ENCODE measurements at regions not wholly inside any gene's neighbourhood (a gene's known extent, or its start where the extent isn't known, plus 50 kb on each side); places are given as distances from the start of the nearest gene placed in this dataset.

DNA sequence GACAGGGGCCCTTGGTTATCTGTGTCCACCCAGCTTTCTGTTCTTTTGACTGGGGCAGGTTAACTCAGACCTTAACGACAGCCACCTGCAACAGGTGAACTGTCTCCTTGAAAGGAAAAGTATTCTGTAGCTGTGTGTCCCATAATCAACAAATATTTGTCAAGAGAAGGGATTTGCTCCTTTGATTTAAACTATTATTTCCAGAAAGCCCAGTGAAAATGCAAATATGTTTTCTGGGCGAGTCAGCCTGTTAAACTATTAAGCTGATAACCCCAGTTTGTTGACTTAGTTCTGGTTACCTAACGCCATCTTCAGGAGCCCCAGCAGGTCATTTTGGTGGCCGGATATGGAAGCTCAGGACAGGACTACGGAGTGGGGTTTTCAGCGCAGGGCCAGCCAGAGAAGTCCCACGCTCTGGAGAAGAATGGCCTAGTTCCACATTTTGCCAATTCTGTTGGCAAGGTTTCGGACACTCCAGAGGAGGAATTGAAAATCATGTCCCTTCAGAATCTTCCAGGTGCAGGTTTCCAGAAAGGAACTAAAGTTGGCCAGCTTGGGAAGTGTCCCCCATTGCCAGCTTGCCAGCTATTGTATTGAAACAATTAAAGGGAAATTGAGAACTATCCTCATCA lies 54.5 kb downstream of the ADRA2A start:
- no peak overlapping the region for H3K4me3 Mint-ChIP-seq (ENCODE audit: low read depth)
- no peak overlapping the region for H3K27ac Mint-ChIP-seq
- no peaks in the 10 kb centered on the region for H3K4me1 Mint-ChIP-seq (ENCODE audit: low read depth)
- peaks cover 27% of the 10 kb centered on the region for H3K27me3 Mint-ChIP-seq (ENCODE audit: low read depth)
- H3K36me3 Mint-ChIP-seq (ENCODE audit: low read depth), result no peaks in the 10 kb centered on the region
- no peak for DNase-seq (ENCODE audit: low spot score)
- H3K9me3 Mint-ChIP-seq, result no peaks in the 10 kb centered on the region
- intact Hi-C loops (cut with micrococcal nuclease), result no loop called here

DNA sequence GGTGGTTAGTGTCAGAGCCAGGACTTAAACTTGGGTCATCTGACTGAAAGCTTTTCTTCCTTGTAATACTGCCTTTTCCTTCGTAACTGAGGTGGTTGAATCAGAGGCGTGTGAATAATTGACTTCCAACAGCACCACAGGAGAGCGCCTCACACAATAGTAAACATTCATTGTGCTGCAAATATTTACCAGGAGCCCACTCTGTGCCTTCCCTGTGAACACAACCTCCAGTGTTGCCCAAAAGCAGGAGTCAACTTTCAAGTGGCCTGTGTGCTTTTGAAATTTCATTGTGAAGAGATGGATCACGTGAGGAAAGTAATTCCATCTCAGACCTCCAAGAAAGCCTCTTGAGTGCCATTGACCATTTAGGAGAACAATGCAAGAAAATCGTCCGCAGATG lies 60.2 kb downstream of the ADRA2A start:
- DNase-seq (ENCODE audit: low spot score), result no peak
- Mint-ChIP-seq H3K27ac (no peak overlapping the region), H3K27me3 (ENCODE audit: low read depth) (peaks cover 34% of the 10 kb centered on the region), H3K4me1 (ENCODE audit: low read depth) (no peaks in the 10 kb centered on the region), H3K36me3 (ENCODE audit: low read depth) (no peaks in the 10 kb centered on the region), H3K4me3 (ENCODE audit: low read depth) (no peak overlapping the region), H3K9me3 (no peaks in the 10 kb centered on the region)
- intact Hi-C loops (cut with micrococcal nuclease), result no loop called here

DNA sequence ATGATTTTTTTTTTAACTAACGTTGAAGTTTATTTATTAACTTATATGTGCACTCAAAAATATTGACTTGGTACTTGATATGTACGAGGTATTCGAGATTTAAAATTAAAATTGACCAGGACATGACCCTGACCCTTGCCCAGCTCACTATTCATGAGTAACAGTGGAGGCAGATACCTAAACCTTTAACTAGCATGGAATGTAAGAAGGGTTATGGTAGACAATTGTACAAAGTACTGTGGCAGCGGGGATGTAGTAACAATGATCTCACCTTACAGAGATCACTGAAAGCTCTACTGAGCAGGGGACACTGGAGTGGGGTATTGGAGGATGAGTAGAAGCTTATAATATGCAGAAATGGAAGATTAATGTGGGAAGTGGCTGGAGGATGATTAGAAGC lies 60.8 kb downstream of the ADRA2A start:
- Mint-ChIP-seq H3K27me3 (ENCODE audit: low read depth) (peaks cover 30% of the 10 kb centered on the region), H3K4me3 (ENCODE audit: low read depth) (no peak overlapping the region), H3K9me3 (no peaks in the 10 kb centered on the region)

DNA sequence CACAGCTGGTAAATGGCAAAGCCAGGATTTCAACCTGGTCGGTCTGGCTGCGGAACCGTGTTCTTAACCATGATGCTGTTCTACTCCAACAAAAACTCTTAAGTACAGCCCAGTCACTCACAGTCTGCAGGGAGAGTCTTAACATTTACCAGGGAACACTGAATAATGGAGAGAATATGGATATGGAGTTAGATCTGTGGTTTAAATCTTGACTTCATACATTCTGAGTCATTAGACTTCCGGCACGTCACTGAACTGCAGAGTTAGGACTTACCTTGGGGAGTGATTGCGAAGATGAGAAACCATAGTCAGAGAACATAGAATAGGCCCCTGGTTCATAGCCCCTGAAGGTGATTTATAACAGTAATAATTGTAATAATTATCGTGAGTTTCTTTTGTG lies 61.7 kb downstream of the ADRA2A start:
- H3K27ac Mint-ChIP-seq, result no peak overlapping the region
- peaks cover 25% of the 10 kb centered on the region for H3K27me3 Mint-ChIP-seq (ENCODE audit: low read depth)
- H3K4me1 Mint-ChIP-seq (ENCODE audit: low read depth), result no peaks in the 10 kb centered on the region
- H3K9me3 Mint-ChIP-seq, result no peaks in the 10 kb centered on the region
- no peaks in the 10 kb centered on the region for H3K36me3 Mint-ChIP-seq (ENCODE audit: low read depth)
- DNase-seq (ENCODE audit: low spot score), result no peak
- no peak overlapping the region for H3K4me3 Mint-ChIP-seq (ENCODE audit: low read depth)
- intact Hi-C loops (cut with micrococcal nuclease), result no loop called here

More for the DNA sequence above, 60.8 kb downstream of the ADRA2A start:
- no peaks in the 10 kb centered on the region for H3K36me3 Mint-ChIP-seq (ENCODE audit: low read depth)
- intact Hi-C loops (cut with micrococcal nuclease), result no loop called here
- no peak for DNase-seq (ENCODE audit: low spot score)
- H3K4me1 Mint-ChIP-seq (ENCODE audit: low read depth), result no peaks in the 10 kb centered on the region
- no peak overlapping the region for H3K27ac Mint-ChIP-seq

DNA sequence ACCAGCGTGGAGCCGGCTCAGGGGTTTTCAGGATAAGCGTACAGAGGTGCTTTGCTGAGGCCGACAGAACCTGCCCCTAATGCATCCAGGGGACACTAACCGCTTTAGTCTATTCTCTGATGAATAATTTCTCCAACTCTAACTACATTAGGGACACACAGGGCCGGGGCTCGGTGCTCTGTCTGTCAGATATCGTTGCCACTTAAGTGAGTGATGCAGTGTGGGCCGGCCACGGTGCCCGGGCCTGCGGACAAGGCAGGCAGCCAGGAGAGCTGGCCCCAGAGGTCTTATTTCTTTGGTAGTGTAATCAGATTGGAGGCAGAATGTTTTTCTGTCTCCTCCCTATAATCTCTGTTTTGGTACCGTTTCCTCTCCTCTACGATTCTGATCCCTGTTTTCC lies 62.7 kb downstream of the ADRA2A start:
- H3K27me3 Mint-ChIP-seq (ENCODE audit: low read depth), result peaks cover 16% of the 10 kb centered on the region

DNA sequence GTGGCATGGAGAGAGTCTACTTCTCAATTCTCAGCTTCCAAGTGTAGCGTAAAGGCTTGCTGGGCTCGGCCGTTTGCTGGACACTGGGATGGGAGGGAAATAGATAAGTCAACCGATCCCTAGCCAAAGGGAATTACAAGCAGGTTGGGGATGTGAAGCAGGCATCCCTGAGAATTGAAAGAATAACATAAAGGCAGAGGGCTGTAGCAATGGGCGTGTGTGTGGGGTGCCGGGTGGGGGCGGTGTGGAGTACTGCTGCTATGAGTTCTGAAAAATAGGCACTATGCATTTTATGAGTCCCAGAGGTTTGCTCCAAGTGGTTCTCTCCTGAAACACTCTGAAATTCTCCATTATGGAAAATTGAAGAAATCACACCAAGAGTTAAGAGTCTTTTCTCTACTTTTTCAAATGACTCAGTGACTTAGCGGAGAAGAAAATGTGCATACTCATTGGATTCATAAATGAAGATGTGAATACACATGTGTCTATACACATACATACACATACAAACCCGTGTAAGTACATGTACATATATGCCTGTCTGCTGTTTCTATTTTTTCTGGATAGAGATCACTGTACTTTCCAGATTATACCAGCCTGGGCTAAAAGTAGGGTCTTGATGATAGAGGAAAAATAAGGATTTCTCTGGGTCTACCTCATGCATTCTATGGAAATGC lies 65.4 kb downstream of the ADRA2A start:
- H3K9me3 Mint-ChIP-seq, result no peaks in the 10 kb centered on the region
- H3K36me3 Mint-ChIP-seq (ENCODE audit: low read depth), result no peaks in the 10 kb centered on the region
- intact Hi-C loops (cut with micrococcal nuclease), result no loop called here
- peaks cover 5% of the 10 kb centered on the region for H3K27me3 Mint-ChIP-seq (ENCODE audit: low read depth)
- no peak for DNase-seq (ENCODE audit: low spot score)
- H3K4me3 Mint-ChIP-seq (ENCODE audit: low read depth), result no peak overlapping the region
- H3K4me1 Mint-ChIP-seq (ENCODE audit: low read depth), result peaks cover 5% of the 10 kb centered on the region
- H3K27ac Mint-ChIP-seq, result no peak overlapping the region

More for the DNA sequence above, 62.7 kb downstream of the ADRA2A start:
- no peak overlapping the region for H3K4me3 Mint-ChIP-seq (ENCODE audit: low read depth)
- no peaks in the 10 kb centered on the region for H3K36me3 Mint-ChIP-seq (ENCODE audit: low read depth)
- no peak overlapping the region for H3K27ac Mint-ChIP-seq
- intact Hi-C loops (cut with micrococcal nuclease), result no loop called here
- no peak for DNase-seq (ENCODE audit: low spot score)
- no peaks in the 10 kb centered on the region for H3K4me1 Mint-ChIP-seq (ENCODE audit: low read depth)
- H3K9me3 Mint-ChIP-seq, result no peaks in the 10 kb centered on the region

DNA sequence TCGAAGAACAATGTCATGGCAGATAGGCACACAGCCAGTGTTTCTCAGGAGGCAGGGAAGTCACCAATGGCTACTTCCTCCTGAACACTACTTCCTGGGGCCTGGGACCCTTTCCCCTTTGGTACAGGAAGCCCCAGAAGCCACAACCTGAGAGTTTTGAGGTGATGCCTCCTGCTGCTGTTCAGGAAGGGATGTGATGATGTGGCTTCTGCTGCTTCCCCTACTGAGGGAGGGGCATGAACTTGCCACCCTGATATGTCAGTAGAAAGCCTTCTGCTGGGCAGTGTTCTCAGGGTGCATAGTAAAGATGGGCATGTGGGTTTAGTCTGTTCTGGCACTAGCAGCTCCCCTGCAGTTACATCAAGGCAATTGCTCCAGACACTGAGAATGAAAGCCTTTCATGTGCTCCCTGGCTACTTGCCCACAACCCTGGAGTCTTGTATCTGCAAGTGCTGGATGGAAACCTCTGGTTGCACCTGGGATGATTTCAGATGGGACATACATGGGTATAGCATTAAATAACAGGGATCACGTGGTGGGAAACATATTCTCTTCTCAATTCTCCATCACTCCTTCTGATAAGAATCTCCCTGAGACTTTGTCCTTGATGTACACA lies 69.3 kb downstream of the ADRA2A start:
- intact Hi-C loops (cut with micrococcal nuclease), result no loop called here
- DNase-seq (ENCODE audit: low spot score), result no peak
- H3K27ac Mint-ChIP-seq, result no peak overlapping the region
- H3K27me3 Mint-ChIP-seq (ENCODE audit: low read depth), result peaks cover 7% of the 10 kb centered on the region
- H3K4me3 Mint-ChIP-seq (ENCODE audit: low read depth), result no peak overlapping the region
- no peaks in the 10 kb centered on the region for H3K9me3 Mint-ChIP-seq
- peaks cover 5% of the 10 kb centered on the region for H3K4me1 Mint-ChIP-seq (ENCODE audit: low read depth)
- H3K36me3 Mint-ChIP-seq (ENCODE audit: low read depth), result no peaks in the 10 kb centered on the region

DNA sequence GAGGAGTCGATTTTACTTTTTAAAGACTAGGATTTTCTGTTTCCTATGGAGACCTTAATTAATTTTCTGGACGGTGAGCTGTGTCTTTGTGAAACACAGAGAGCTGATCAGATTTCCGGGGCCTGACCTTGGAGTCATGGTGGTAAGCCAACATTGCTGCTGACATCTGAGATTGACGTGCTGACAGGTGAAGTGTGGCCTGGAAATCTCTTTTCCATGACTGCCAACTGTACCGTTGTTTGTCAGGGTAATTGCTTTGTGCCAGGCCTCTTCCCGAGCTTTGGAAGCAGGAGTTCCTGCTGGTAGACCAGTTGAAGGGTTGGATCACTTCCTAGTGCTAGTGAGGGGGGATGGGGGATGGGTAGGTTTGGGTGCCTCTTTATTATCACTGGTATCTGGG lies 71.2 kb downstream of the ADRA2A start:
- H3K27me3 Mint-ChIP-seq (ENCODE audit: low read depth), result peaks cover 2% of the 10 kb centered on the region
- H3K9me3 Mint-ChIP-seq, result no peaks in the 10 kb centered on the region
- intact Hi-C loops (cut with micrococcal nuclease), result no loop called here
- peaks cover 5% of the 10 kb centered on the region for H3K4me1 Mint-ChIP-seq (ENCODE audit: low read depth)
- no peak overlapping the region for H3K27ac Mint-ChIP-seq
- no peak for DNase-seq (ENCODE audit: low spot score)
- H3K4me3 Mint-ChIP-seq (ENCODE audit: low read depth), result no peak overlapping the region
- H3K36me3 Mint-ChIP-seq (ENCODE audit: low read depth), result no peaks in the 10 kb centered on the region

DNA sequence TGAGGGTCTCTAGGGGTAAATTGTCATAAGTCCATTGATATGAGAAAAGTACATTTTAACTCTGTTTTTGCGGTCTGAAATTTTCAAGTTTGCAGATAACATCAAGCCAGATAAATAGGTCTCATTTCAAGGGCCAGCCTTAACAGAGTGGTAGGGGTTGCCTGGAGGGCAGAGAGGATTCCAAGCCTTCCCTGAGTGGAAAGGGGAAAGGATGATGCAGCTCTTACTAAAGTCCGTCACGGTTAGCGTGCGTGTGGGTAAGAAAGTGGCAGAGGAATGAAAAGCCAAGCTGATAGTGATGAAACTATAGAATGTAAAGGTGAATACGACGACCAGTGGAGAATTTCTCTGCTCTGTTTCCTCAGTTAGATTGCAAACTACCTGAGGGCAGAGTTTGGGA lies 71.6 kb downstream of the ADRA2A start:
- peaks cover 5% of the 10 kb centered on the region for H3K4me1 Mint-ChIP-seq (ENCODE audit: low read depth)
- DNase-seq (ENCODE audit: low spot score), result no peak
- intact Hi-C loops (cut with micrococcal nuclease), result no loop called here
- no peak overlapping the region for H3K4me3 Mint-ChIP-seq (ENCODE audit: low read depth)
- H3K9me3 Mint-ChIP-seq, result no peaks in the 10 kb centered on the region
- no peaks in the 10 kb centered on the region for H3K36me3 Mint-ChIP-seq (ENCODE audit: low read depth)
- peaks cover 2% of the 10 kb centered on the region for H3K27me3 Mint-ChIP-seq (ENCODE audit: low read depth)
- no peak overlapping the region for H3K27ac Mint-ChIP-seq

DNA sequence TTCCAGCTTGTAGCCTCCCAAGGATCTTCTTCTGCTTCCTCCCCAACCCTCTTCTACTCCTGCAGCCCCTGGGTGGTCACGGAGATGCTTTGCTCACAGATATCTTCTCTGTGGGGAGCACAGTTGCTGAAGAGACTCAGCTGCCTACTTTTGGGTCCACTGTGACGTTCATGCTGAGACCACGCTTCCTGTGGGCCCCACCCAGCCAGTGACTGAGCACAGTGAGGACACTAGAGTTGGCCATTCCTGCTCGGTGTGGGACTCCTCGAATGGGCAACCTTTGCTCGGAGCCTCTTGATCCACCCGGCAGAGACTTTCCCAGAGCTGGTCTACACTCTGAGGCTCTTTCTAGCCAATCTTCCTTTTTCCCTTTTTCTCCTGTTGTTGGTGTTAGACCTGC lies 73.9 kb downstream of the ADRA2A start:
- Mint-ChIP-seq H3K4me1 (ENCODE audit: low read depth) (peaks cover 5% of the 10 kb centered on the region), H3K4me3 (ENCODE audit: low read depth) (no peak overlapping the region), H3K9me3 (no peaks in the 10 kb centered on the region), H3K27ac (no peak overlapping the region), H3K36me3 (ENCODE audit: low read depth) (no peaks in the 10 kb centered on the region), H3K27me3 (ENCODE audit: low read depth) (peaks cover 2% of the 10 kb centered on the region)
- no peak for DNase-seq (ENCODE audit: low spot score)
- intact Hi-C loops (cut with micrococcal nuclease), result no loop called here

DNA sequence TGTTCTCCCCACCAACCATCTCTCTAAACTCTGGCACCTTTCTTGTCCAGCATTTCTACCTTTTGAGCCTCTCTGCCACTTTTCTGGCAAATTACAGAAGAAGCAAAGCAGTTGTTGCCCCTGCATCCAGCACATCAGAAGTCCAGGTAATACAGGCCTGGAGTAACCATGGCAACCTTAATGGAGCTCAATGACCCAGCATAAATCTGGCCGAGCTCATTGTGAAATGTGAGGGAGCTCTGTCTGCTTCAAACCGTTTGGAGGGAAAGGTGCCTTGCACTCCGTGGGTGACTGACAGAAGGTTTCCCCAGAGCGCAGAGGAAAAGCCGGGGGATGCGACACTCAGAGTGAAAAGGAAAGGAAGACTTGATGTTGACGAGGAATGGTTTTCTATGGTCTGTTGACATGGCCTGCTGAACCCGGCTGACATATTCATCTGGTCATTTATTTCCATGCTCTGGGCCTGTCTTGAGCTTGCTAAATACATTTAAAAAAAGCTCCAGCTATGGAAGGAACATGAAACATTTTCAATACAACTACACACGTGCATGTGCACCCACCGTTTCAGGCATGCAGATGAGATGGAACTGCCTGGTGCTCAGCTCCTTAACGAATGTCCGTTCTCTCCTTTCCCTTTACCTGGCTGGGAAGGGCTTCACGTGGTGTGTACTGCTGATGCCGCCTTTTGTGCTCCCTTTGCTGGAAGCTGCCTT lies 74.9 kb downstream of the ADRA2A start:
- intact Hi-C loops (cut with micrococcal nuclease), result no loop called here
- H3K36me3 Mint-ChIP-seq (ENCODE audit: low read depth), result no peaks in the 10 kb centered on the region
- H3K4me3 Mint-ChIP-seq (ENCODE audit: low read depth), result no peak overlapping the region
- H3K9me3 Mint-ChIP-seq, result no peaks in the 10 kb centered on the region
- H3K4me1 Mint-ChIP-seq (ENCODE audit: low read depth), result no peaks in the 10 kb centered on the region
- H3K27me3 Mint-ChIP-seq (ENCODE audit: low read depth), result peaks cover 7% of the 10 kb centered on the region
- H3K27ac Mint-ChIP-seq, result no peak overlapping the region
- no peak for DNase-seq (ENCODE audit: low spot score)

DNA sequence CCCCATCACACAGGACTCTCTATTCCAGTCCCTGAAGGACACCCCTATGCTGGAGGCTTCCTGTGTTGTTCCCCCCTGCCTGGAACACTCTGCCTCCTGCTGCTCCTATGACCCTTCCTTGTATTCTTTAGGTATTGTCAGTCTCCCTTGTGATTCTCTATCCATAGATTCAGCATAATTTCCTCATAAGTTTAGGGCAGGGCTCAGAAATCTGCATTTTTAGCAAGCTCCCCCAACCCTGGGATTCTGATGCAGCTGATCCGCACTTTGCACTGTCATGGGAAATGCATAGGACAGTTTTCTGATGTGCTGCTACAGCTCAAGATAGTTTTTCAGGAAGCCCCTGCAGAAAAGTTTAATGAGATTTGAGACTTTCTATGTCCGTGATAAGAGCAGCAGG lies 79.9 kb downstream of the ADRA2A start:
- no peak for DNase-seq (ENCODE audit: low spot score)
- H3K4me1 Mint-ChIP-seq (ENCODE audit: low read depth), result no peaks in the 10 kb centered on the region

DNA sequence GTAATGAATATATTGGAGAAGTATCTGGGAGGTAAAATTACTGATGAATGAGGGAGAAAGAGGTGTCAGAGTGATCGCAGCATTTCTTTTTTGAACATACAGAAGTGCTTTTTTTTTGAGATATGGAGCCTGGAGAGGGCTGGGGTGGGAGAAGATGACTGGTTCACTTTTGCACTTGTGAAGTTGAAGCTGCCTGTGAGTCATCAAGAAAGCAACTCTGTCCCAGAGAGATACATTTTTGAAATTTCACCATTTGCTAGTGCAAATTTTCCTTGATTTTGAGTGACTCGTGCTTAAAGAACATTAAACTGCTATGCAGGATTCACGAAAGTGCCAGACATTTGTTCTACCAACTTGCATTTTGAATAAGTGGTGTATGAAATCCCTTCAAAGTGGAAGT lies 81.8 kb downstream of the ADRA2A start:
- intact Hi-C loops (cut with micrococcal nuclease), result no loop called here
- no peak overlapping the region for H3K27ac Mint-ChIP-seq
- no peaks in the 10 kb centered on the region for H3K36me3 Mint-ChIP-seq (ENCODE audit: low read depth)
- no peaks in the 10 kb centered on the region for H3K4me1 Mint-ChIP-seq (ENCODE audit: low read depth)
- peaks cover 9% of the 10 kb centered on the region for H3K27me3 Mint-ChIP-seq (ENCODE audit: low read depth)
- H3K9me3 Mint-ChIP-seq, result no peaks in the 10 kb centered on the region
- DNase-seq (ENCODE audit: low spot score), result no peak
- H3K4me3 Mint-ChIP-seq (ENCODE audit: low read depth), result no peak overlapping the region

More for the DNA sequence above, 79.9 kb downstream of the ADRA2A start:
- Mint-ChIP-seq H3K27ac (no peak overlapping the region), H3K36me3 (ENCODE audit: low read depth) (no peaks in the 10 kb centered on the region), H3K9me3 (no peaks in the 10 kb centered on the region), H3K4me3 (ENCODE audit: low read depth) (no peak overlapping the region), H3K27me3 (ENCODE audit: low read depth) (peaks cover 9% of the 10 kb centered on the region)
- intact Hi-C loops (cut with micrococcal nuclease), result no loop called here

All from activated T-helper 2 cell treated with anti-CD3 and anti-CD28 coated beads, Interferon-gamma antibody, Interleukin-2, Interleukin-4, amounts not matched to agents 10 μg/mL and 5 μg/mL and 100 μg/mL, durations not matched to agents 14 hours and 24 hours and 36 hours (primary cell).